HepG2 (cell line): ENCODE measurements at regions not wholly inside any gene's neighbourhood (a gene's known extent, or its start where the extent isn't known, plus 50 kb on each side); places are given as distances from the start of the nearest gene placed in this dataset.

Experiments used
- KAT2B ChIP-seq: fragments of 150-350 bp; IDR thresholded peaks from 2 replicates; pipeline ENCODE4 v1.6.1; 2014; ENCODE audit warnings: low read depth, low read length, borderline replicate concordance
- KDM4B ChIP-seq: sonication (generic); formaldehyde crosslinking; IDR thresholded peaks from 2 replicates; pipeline ENCODE4 v1.4.0; 2020; ENCODE audit warnings: missing genetic modification reagents
- KLF11 ChIP-seq: IDR thresholded peaks from 2 replicates; pipeline ENCODE4 v1.6.1; 2016; ENCODE audit warnings: missing compliant biosample characterization
- NR2F6 ChIP-seq, 2 experiments: IDR thresholded peaks; 2 replicates each; pipeline ENCODE4 v1.6.1; 2016; ENCODE audit warnings: antibody characterized with exemption in 1 of 2, mild to moderate bottlenecking in 1 of 2
- SATB2 ChIP-seq: sonication (generic); formaldehyde crosslinking; IDR thresholded peaks from 2 replicates; pipeline ENCODE4 v1.5.0; 2020; ENCODE audit warnings: missing genetic modification reagents
- SOX5 ChIP-seq: IDR thresholded peaks from 2 replicates; pipeline ENCODE4 v1.6.1; 2016; ENCODE audit warnings: borderline replicate concordance
- TCF7 ChIP-seq: sonication (generic); IDR thresholded peaks from 2 replicates; pipeline ENCODE4 v1.6.1; 2016; ENCODE audit warnings: antibody characterized with exemption, low read depth
- ZNF3 ChIP-seq: IDR thresholded peaks from 2 replicates; pipeline ENCODE4 v1.7.0; 2017; ENCODE audit warnings: inconsistent platforms
- ZNF343 ChIP-seq: sonication (generic); formaldehyde crosslinking; IDR thresholded peaks from 2 replicates; pipeline ENCODE4 v1.4.0; 2020; ENCODE audit warnings: mild to moderate bottlenecking, missing genetic modification reagents
- ZNF577 ChIP-seq: sonication (generic); formaldehyde crosslinking; IDR thresholded peaks from 2 replicates; pipeline ENCODE4 v1.4.0; 2020; ENCODE audit warnings: mild to moderate bottlenecking, low read depth, missing genetic modification reagents, borderline replicate concordance
- ZNF790 ChIP-seq: sonication (generic); formaldehyde crosslinking; IDR thresholded peaks from 2 replicates; pipeline ENCODE4 v1.8.0; 2022; ENCODE audit warnings: missing genetic modification reagents, mild to moderate bottlenecking, borderline replicate concordance
- TF ChIP-seq, protein P1 (sequence below): sonication (generic); formaldehyde crosslinking; IDR thresholded peaks from one replicate; pipeline ENCODE4 v1.5.1; 2020; ENCODE audit warnings: mild to moderate bottlenecking, missing genetic modification reagents; ENCODE audit errors: not compliant biosample characterization
- TF ChIP-seq, protein P2 (sequence below): sonication (generic); formaldehyde crosslinking; IDR thresholded peaks from 2 replicates; pipeline ENCODE4 v1.4.0; 2020; ENCODE audit warnings: missing genetic modification reagents
- TF ChIP-seq, protein P3 (sequence below): sonication (generic); formaldehyde crosslinking; IDR thresholded peaks from 2 replicates; pipeline ENCODE4 v1.8.0; 2022; ENCODE audit warnings: missing genetic modification reagents, mild to moderate bottlenecking, borderline replicate concordance
- TF ChIP-seq, protein P4 (sequence below): sonication (generic); formaldehyde crosslinking; IDR thresholded peaks from 2 replicates; pipeline ENCODE4 v1.4.0; 2020; ENCODE audit warnings: missing genetic modification reagents, borderline replicate concordance

DNA sequence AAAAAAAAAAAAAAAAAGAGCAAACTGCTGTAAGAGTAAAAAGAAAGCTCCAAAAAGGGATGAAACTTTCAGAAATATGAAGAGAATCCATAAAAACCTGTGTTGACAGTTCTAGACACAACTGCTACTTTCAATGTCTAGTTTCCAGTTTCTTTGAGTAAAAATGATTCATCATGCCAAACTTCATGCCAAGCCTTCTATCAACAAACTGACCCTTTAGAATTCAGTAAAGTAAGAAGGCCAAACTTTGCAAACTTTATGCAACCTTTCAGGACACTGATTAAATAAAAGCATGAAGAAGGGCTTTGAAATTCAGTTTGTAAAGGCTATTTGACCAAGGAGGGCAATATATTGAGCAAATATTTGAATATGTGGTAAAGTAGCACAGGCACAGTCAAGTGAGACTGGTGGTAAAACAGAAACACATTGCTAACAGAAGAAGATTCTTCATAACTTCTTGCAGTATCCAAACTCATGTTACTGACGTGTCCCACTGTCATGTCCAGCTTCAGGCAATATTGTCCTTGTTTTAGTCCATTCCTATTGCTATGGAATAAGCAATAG, 56.3 kb upstream of the CFAP20DC start (continued):
- TF ChIP-seq, protein P1, sequence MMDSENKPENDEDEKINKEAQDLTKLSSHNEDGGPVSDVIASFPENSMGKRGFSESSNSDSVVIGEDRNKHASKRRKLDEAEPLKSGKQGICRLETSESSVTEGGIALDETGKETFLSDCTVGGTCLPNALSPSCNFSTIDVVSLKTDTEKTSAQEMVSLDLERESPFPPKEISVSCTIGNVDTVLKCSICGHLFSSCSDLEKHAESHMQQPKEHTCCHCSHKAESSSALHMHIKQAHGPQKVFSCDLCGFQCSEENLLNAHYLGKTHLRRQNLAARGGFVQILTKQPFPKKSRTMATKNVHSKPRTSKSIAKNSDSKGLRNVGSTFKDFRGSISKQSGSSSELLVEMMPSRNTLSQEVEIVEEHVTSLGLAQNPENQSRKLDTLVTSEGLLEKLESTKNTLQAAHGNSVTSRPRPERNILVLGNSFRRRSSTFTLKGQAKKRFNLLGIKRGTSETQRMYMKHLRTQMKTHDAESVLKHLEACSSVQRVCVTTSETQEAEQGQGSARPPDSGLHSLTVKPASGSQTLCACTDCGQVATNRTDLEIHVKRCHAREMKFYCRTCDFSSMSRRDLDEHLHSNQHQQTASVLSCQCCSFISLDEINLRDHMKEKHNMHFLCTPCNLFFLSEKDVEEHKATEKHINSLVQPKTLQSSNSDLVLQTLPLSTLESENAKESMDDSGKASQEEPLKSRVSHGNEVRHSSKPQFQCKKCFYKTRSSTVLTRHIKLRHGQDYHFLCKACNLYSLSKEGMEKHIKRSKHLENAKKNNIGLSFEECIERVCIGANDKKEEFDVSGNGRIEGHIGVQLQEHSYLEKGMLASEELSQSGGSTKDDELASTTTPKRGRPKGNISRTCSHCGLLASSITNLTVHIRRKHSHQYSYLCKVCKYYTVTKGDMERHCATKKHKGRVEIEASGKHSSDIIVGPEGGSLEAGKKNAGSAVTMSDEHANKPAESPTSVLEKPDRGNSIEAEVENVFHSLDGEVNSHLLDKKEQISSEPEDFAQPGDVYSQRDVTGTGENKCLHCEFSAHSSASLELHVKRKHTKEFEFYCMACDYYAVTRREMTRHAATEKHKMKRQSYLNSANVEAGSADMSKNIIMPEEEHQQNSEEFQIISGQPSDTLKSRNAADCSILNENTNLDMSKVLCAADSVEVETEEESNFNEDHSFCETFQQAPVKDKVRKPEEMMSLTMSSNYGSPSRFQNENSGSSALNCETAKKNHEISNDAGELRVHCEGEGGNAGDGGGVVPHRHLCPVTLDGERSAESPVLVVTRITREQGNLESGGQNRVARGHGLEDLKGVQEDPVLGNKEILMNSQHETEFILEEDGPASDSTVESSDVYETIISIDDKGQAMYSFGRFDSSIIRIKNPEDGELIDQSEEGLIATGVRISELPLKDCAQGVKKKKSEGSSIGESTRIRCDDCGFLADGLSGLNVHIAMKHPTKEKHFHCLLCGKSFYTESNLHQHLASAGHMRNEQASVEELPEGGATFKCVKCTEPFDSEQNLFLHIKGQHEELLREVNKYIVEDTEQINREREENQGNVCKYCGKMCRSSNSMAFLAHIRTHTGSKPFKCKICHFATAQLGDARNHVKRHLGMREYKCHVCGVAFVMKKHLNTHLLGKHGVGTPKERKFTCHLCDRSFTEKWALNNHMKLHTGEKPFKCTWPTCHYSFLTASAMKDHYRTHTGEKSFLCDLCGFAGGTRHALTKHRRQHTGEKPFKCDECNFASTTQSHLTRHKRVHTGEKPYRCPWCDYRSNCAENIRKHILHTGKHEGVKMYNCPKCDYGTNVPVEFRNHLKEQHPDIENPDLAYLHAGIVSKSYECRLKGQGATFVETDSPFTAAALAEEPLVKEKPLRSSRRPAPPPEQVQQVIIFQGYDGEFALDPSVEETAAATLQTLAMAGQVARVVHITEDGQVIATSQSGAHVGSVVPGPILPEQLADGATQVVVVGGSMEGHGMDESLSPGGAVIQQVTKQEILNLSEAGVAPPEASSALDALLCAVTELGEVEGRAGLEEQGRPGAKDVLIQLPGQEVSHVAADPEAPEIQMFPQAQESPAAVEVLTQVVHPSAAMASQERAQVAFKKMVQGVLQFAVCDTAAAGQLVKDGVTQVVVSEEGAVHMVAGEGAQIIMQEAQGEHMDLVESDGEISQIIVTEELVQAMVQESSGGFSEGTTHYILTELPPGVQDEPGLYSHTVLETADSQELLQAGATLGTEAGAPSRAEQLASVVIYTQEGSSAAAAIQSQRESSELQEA (CRISPR knock-in tag) = no peak
- TF ChIP-seq, protein P2, sequence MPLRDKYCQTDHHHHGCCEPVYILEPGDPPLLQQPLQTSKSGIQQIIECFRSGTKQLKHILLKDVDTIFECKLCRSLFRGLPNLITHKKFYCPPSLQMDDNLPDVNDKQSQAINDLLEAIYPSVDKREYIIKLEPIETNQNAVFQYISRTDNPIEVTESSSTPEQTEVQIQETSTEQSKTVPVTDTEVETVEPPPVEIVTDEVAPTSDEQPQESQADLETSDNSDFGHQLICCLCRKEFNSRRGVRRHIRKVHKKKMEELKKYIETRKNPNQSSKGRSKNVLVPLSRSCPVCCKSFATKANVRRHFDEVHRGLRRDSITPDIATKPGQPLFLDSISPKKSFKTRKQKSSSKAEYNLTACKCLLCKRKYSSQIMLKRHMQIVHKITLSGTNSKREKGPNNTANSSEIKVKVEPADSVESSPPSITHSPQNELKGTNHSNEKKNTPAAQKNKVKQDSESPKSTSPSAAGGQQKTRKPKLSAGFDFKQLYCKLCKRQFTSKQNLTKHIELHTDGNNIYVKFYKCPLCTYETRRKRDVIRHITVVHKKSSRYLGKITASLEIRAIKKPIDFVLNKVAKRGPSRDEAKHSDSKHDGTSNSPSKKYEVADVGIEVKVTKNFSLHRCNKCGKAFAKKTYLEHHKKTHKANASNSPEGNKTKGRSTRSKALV = no peak
- no peak for TF ChIP-seq SATB2
- TF ChIP-seq ZNF790 (CRISPR knock-in tag) = no peak
- TF ChIP-seq KLF11 (CRISPR knock-in tag) = no peak
- TF ChIP-seq ZNF343 = no peak
- TF ChIP-seq, protein P3, sequence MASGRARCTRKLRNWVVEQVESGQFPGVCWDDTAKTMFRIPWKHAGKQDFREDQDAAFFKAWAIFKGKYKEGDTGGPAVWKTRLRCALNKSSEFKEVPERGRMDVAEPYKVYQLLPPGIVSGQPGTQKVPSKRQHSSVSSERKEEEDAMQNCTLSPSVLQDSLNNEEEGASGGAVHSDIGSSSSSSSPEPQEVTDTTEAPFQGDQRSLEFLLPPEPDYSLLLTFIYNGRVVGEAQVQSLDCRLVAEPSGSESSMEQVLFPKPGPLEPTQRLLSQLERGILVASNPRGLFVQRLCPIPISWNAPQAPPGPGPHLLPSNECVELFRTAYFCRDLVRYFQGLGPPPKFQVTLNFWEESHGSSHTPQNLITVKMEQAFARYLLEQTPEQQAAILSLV = no peak
- no peak for TF ChIP-seq ZNF3 (CRISPR knock-in tag)
- TF ChIP-seq KDM4B (CRISPR knock-in tag) = no peak
- TF ChIP-seq TCF7 = peak; percentile 17; the same call in 1 of the 2 replicates
- TF ChIP-seq NR2F6 (IDR thresholded peaks at IDR 0.05) = no peak
- no peak for TF ChIP-seq NR2F6 (CRISPR knock-in tag; IDR thresholded peaks at IDR 0.05)
- TF ChIP-seq ZNF577 (CRISPR knock-in tag) = no peak
- TF ChIP-seq, protein P4, sequence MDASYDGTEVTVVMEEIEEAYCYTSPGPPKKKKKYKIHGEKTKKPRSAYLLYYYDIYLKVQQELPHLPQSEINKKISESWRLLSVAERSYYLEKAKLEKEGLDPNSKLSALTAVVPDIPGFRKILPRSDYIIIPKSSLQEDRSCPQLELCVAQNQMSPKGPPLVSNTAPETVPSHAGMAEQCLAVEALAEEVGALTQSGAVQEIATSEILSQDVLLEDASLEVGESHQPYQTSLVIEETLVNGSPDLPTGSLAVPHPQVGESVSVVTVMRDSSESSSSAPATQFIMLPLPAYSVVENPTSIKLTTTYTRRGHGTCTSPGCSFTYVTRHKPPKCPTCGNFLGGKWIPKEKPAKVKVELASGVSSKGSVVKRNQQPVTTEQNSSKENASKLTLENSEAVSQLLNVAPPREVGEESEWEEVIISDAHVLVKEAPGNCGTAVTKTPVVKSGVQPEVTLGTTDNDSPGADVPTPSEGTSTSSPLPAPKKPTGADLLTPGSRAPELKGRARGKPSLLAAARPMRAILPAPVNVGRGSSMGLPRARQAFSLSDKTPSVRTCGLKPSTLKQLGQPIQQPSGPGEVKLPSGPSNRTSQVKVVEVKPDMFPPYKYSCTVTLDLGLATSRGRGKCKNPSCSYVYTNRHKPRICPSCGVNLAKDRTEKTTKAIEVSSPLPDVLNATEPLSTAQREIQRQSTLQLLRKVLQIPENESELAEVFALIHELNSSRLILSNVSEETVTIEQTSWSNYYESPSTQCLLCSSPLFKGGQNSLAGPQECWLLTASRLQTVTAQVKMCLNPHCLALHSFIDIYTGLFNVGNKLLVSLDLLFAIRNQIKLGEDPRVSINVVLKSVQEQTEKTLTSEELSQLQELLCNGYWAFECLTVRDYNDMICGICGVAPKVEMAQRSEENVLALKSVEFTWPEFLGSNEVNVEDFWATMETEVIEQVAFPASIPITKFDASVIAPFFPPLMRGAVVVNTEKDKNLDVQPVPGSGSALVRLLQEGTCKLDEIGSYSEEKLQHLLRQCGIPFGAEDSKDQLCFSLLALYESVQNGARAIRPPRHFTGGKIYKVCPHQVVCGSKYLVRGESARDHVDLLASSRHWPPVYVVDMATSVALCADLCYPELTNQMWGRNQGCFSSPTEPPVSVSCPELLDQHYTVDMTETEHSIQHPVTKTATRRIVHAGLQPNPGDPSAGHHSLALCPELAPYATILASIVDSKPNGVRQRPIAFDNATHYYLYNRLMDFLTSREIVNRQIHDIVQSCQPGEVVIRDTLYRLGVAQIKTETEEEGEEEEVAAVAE (CRISPR knock-in tag) = no peak
- no peak for TF ChIP-seq SOX5 (CRISPR knock-in tag)
- no peak for TF ChIP-seq KAT2B
